ENCODE measurements at regions not wholly inside any gene's neighbourhood (a gene's known extent, or its start where the extent isn't known, plus 50 kb on each side); places are given as distances from the start of the nearest gene placed in this dataset.

DNA sequence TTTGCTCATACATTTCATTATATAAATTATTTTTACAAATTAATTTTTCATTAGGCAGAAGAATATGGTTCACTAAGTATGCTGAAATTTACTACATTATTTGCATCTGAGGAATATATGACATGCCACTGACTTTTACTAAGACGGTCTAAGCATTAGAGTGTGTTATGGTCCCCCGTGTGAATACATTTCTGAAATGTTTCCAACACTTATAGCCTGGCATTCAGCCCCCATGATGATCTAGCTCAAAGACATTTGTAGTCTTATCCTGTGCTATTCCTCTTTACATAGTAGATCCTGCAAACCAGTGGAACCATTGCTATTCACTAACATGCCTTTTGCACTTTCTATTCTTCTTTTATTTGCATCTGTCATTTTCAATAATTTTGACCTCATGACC, 1878.0 kb downstream of the MRPL39 start:
- no peak for TF ChIP-seq POLR2A (IDR thresholded peaks at IDR 0.05)
- no peak for TF ChIP-seq EP300 (IDR thresholded peaks at IDR 0.05)
